SU-DHL-6 (cell line): ENCODE measurements at regions not wholly inside any gene's neighbourhood (a gene's known extent, or its start where the extent isn't known, plus 50 kb on each side); places are given as distances from the start of the nearest gene placed in this dataset.

ENCODE experiments used
- CTCF ChIP-seq: fragments of 200-600 bp; sonication (generic); IDR thresholded peaks from one replicate; pipeline ENCODE4 v1.5.1; 2017; ENCODE audit warnings: antibody characterized with exemption, mild to moderate bottlenecking, low read length, moderate library complexity; ENCODE audit not compliant: insufficient read depth, poor library complexity, severe bottlenecking
- EZH2phosphoT487 ChIP-seq: fragments of 200-600 bp; sonication (generic), shearing (Covaris generic); conservative IDR thresholded peaks from 2 replicates; pipeline ENCODE4 v1.6.1; 2018; ENCODE audit warnings: mild to moderate bottlenecking, antibody characterized with exemption, low read length, moderate library complexity, mixed read lengths

GRCh38 chr10:78473006-78473405 is 439.3 kb downstream of the RPS24 start:
- TF ChIP-seq CTCF: no peak
- TF ChIP-seq EZH2phosphoT487: no peak
